ENCODE measurements at regions not wholly inside any gene's neighbourhood (a gene's known extent, or its start where the extent isn't known, plus 50 kb on each side); places are given as distances from the start of the nearest gene placed in this dataset.

DNA sequence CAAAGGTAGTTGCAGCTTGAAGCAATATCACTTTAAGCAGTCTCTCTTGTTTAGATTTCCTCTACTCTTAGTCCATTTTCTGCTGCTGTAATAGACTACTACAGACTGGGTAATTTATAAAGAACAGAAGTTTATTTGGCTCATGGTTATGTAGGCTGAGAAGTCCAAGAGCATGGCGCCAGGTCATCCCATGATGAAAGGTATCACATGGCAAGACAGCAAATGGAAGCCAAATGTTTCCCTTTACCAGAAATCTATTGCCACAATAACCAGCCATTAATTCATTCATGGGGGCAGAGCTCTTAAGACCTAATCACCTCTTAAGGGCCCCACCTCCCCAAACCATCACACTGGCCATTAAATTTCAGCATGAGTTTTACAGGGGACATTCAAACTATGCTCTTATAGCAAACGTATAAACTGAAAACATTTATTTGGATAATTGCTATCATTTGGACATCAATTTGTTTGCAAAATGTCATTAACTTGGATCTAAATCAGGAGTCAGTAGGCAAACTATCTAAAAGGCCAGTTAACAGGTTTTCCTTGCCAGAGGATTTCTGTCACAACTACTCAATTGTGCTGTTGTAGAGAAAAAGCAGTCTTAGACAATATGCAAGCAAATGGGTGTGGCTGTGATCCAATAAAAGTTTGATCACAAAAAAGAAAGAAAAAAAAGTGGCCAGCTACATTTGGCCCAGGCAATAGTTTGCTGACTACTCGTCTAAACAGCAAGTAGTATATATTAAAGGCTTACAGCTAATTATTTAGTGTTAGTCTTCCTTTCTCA is 75.7 kb upstream of the GUCY1A1 start:
- no peak for TF ChIP-seq CTCF (optimal IDR thresholded peaks at IDR 0.05 in 1 of 3, IDR thresholded peaks at IDR 0.05 in 1 of 3, conservative IDR thresholded peaks at IDR 0.05 in 1 of 3; ENCODE audit: extremely low read depth in 1 of 3, insufficient read depth in 2 of 3, low read length in 3 of 3)
- no peak for TF ChIP-seq EZH2 (IDR thresholded peaks at IDR 0.05; ENCODE audit: low read length)
